Smooth muscle cell (in vitro differentiated cells): ENCODE measurements at regions not wholly inside any gene's neighbourhood (a gene's known extent, or its start where the extent isn't known, plus 50 kb on each side); places are given as distances from the start of the nearest gene placed in this dataset.

ENCODE experiments used
- DNase-seq: peaks from one replicate; lab custom pipeline; 2025; ENCODE audit not compliant: unreplicated experiment; lab: John Stamatoyannopoulos, UW
- H2AFZ ChIP-seq: fragments of 200-600 bp; sonication (generic); 2 replicates; pipeline ENCODE4 v1.6.0; 2016; ENCODE audit warnings: antibody characterized with exemption, low read depth, mild to moderate bottlenecking
- H3F3A ChIP-seq: fragments of 200-600 bp; sonication (generic); 2 replicates; pipeline ENCODE4 v1.6.0; 2017; ENCODE audit warnings: antibody characterized with exemption, low read depth
- H3K27ac ChIP-seq: fragments of 200-600 bp; sonication (generic); 2 replicates; pipeline ENCODE4 v1.5.1; 2016; ENCODE audit warnings: low read depth, mild to moderate bottlenecking
- H3K27me3 ChIP-seq: fragments of 200-600 bp; sonication (generic); 2 replicates; pipeline ENCODE4 v1.6.1; 2016; ENCODE audit warnings: low read depth, mild to moderate bottlenecking
- H3K36me3 ChIP-seq: fragments of 200-600 bp; sonication (generic); 2 replicates; pipeline ENCODE4 v1.5.1; 2016; ENCODE audit warnings: low read depth
- H3K4me1 ChIP-seq: fragments of 200-600 bp; sonication (generic); 2 replicates; pipeline ENCODE4 v1.5.1; 2016; ENCODE audit warnings: low read depth
- H3K4me2 ChIP-seq: fragments of 200-600 bp; sonication (generic); 2 replicates; pipeline ENCODE4 v1.6.0; 2016; ENCODE audit warnings: mild to moderate bottlenecking
- H3K4me3 ChIP-seq: fragments of 200-600 bp; sonication (generic); 2 replicates; pipeline ENCODE4 v1.5.1; 2016; ENCODE audit warnings: mild to moderate bottlenecking
- H3K79me2 ChIP-seq: fragments of 200-600 bp; sonication (generic); 2 replicates; pipeline ENCODE4 v1.6.0; 2016; ENCODE audit warnings: low read depth, mild to moderate bottlenecking
- H3K9ac ChIP-seq: fragments of 200-600 bp; sonication (generic); 2 replicates; pipeline ENCODE4 v1.6.0; 2016; ENCODE audit warnings: low read depth
- H3K9me3 ChIP-seq: fragments of 200-600 bp; sonication (generic); replicated peaks from 2 replicates; pipeline ENCODE4 v1.5.1; 2016; ENCODE audit warnings: low read depth
- H4K20me1 ChIP-seq: fragments of 200-600 bp; sonication (generic); 2 replicates; pipeline ENCODE4 v1.6.0; 2016; ENCODE audit warnings: low read depth
- CTCF ChIP-seq: fragments of 200-600 bp; sonication (generic); IDR thresholded peaks from 2 replicates; pipeline ENCODE4 v1.5.1; 2017; ENCODE audit warnings: borderline replicate concordance, mild to moderate bottlenecking, antibody characterized with exemption; ENCODE audit not compliant: insufficient read depth, poor library complexity, severe bottlenecking
- WGBS: methylation state at CpG from one replicate; pipeline ENCODE4 v1.1.7; 2016; ENCODE audit warnings: low lambda C conversion rate; 5-methylcytosine and 5-hydroxymethylcytosine counted together

- no peaks in the 10 kb centered on the region for H3K4me1 ChIP-seq
- 83% methylated on average over 5 of the region's 5 CpGs for WGBS
- H3K36me3 ChIP-seq = no peaks in the 10 kb centered on the region
- TF ChIP-seq CTCF = no peak
- no peak for DNase-seq
- no peak overlapping the region for H3K4me3 ChIP-seq
- no peak overlapping the region for H3K27ac ChIP-seq
- H4K20me1 ChIP-seq = no peaks in the 10 kb centered on the region
- H2AFZ ChIP-seq = no peak overlapping the region
- no peak overlapping the region for H3K9ac ChIP-seq
- H3K4me2 ChIP-seq = no peak overlapping the region
- no peaks in the 10 kb centered on the region for H3K79me2 ChIP-seq
- H3K9me3 ChIP-seq = no peaks in the 10 kb centered on the region
- no peaks in the 10 kb centered on the region for H3F3A ChIP-seq
- H3K27me3 ChIP-seq = no peaks in the 10 kb centered on the region
Observed at GRCh38 chr10:53690524-53691240, 918.1 kb upstream of the MBL2 start.

GRCh38 chr10:53687800-53688199 lies 915.2 kb upstream of the MBL2 start:
- no peak overlapping the region for H3K9ac ChIP-seq

GRCh38 chr10:53682885-53683284 lies 910.3 kb upstream of the MBL2 start:
- TF ChIP-seq CTCF = no peak
- no peaks in the 10 kb centered on the region for H3K36me3 ChIP-seq
- no peaks in the 10 kb centered on the region for H3F3A ChIP-seq
- H3K9ac ChIP-seq = no peak overlapping the region
- DNase-seq = no peak
- no peaks in the 10 kb centered on the region for H3K4me1 ChIP-seq
- H3K4me3 ChIP-seq = no peak overlapping the region
- WGBS = 91% methylated on average over 2 of the region's 2 CpGs
- H4K20me1 ChIP-seq = no peaks in the 10 kb centered on the region
- no peak overlapping the region for H3K27ac ChIP-seq
- no peaks in the 10 kb centered on the region for H3K79me2 ChIP-seq
- H3K4me2 ChIP-seq = no peak overlapping the region
- H3K27me3 ChIP-seq = no peaks in the 10 kb centered on the region
- H3K9me3 ChIP-seq = no peaks in the 10 kb centered on the region
- H2AFZ ChIP-seq = no peak overlapping the region

More at GRCh38 chr10:53687800-53688199, 915.2 kb upstream of the MBL2 start:
- TF ChIP-seq CTCF = no peak
- H3K4me2 ChIP-seq = no peak overlapping the region
- no peak overlapping the region for H3K4me3 ChIP-seq
- H4K20me1 ChIP-seq = no peaks in the 10 kb centered on the region
- H3F3A ChIP-seq = no peaks in the 10 kb centered on the region
- WGBS = 90% methylated on average over 1 of the region's 1 CpG
- no peaks in the 10 kb centered on the region for H3K4me1 ChIP-seq
- H3K9me3 ChIP-seq = no peaks in the 10 kb centered on the region
- DNase-seq = no peak
- no peaks in the 10 kb centered on the region for H3K27me3 ChIP-seq
- no peak overlapping the region for H2AFZ ChIP-seq
- no peaks in the 10 kb centered on the region for H3K36me3 ChIP-seq
- H3K27ac ChIP-seq = no peak overlapping the region
- H3K79me2 ChIP-seq = no peaks in the 10 kb centered on the region

GRCh38 chr10:53682458-53682857 lies 909.9 kb upstream of the MBL2 start:
- no peaks in the 10 kb centered on the region for H3K79me2 ChIP-seq
- no peak for TF ChIP-seq CTCF
- H3K27me3 ChIP-seq = no peaks in the 10 kb centered on the region
- no peaks in the 10 kb centered on the region for H4K20me1 ChIP-seq
- no peak overlapping the region for H3K27ac ChIP-seq
- H3K4me1 ChIP-seq = no peaks in the 10 kb centered on the region
- H2AFZ ChIP-seq = no peak overlapping the region
- no peak for DNase-seq
- no peaks in the 10 kb centered on the region for H3K36me3 ChIP-seq
- no peaks in the 10 kb centered on the region for H3K9me3 ChIP-seq
- H3F3A ChIP-seq = no peaks in the 10 kb centered on the region
- no peak overlapping the region for H3K4me2 ChIP-seq
- no peak overlapping the region for H3K4me3 ChIP-seq
- H3K9ac ChIP-seq = no peak overlapping the region
- 91% methylated on average over 7 of the region's 7 CpGs for WGBS
